Left ventricle myocardium superior (tissue), 1 donor: ENCODE measurements at regions not wholly inside any gene's neighbourhood (a gene's known extent, or its start where the extent isn't known, plus 50 kb on each side); places are given as distances from the start of the nearest gene placed in this dataset.
"Not testable (repeated sequence)": the region's sequence is repeated elsewhere in the genome, so short reads cannot be mapped to it uniquely, and the experiment has no call there.

ENCODE experiments used
- ATAC-seq: fragments of 200-7000 bp; cut with Tn5 transposase; one replicate; pipeline ENCODE4 v1.9.1; 2020; ENCODE audit warnings: mild to moderate bottlenecking, moderate library complexity
- DNase-seq: peaks from one replicate; pipeline ENCODE4 v3.0.0-alpha.2; 2020
- intact Hi-C: fragments of 100-400 bp; cut with micrococcal nuclease; formaldehyde crosslinking; loops from one replicate; pipeline ENCODE4 v1.11.0; 2022
- donor health status: DM: no; HTN: yes; CAD: no; lungs with severe emphysema.

- intact Hi-C loops, result no loop called here
- no peak for ATAC-seq
- DNase-seq, result no peak
Observed at GRCh38 chr5:57063773-57064172, 110.1 kb upstream of the GPBP1 start.

- no peak for DNase-seq
- no peak for ATAC-seq
- intact Hi-C loops, result no loop called here
Observed at GRCh38 chr5:57066924-57067596, 106.8 kb upstream of the GPBP1 start.

- intact Hi-C loops, result no loop called here
- ATAC-seq (no peak), DNase-seq (no peak)
Observed at GRCh38 chr5:57067597-57067924, 106.3 kb upstream of the GPBP1 start.

GRCh38 chr5:57069115-57069835 lies 104.6 kb upstream of the GPBP1 start:
- no peak for DNase-seq
- intact Hi-C loops, result no loop called here
- no peak for ATAC-seq

- DNase-seq, result no peak
- intact Hi-C loops, result no loop called here
- ATAC-seq, result no peak
Observed at GRCh38 chr5:57072218-57072892, 101.5 kb upstream of the GPBP1 start.

GRCh38 chr5:57082441-57083067 lies 91.3 kb upstream of the GPBP1 start:
- intact Hi-C loops, result no loop called here
- no peak for ATAC-seq
- no peak for DNase-seq

GRCh38 chr5:57085306-57086081 lies 88.4 kb upstream of the GPBP1 start:
- DNase-seq (no peak), ATAC-seq (no peak)
- intact Hi-C loops, result no loop called here

- intact Hi-C loops, DNase-seq, ATAC-seq: not testable (repeated sequence)
Observed at GRCh38 chr5:57087947-57088346, 85.9 kb upstream of the GPBP1 start.

- ATAC-seq, result no peak
- intact Hi-C loops, result no loop called here
- no peak for DNase-seq
Observed at GRCh38 chr5:57094753-57095683, 78.8 kb upstream of the GPBP1 start.

GRCh38 chr5:57097526-57097925 lies 76.3 kb upstream of the GPBP1 start:
- DNase-seq (no peak), ATAC-seq (no peak)
- intact Hi-C loops, result no loop called here

- intact Hi-C loops, result no loop called here
- ATAC-seq, result no peak
Observed at GRCh38 chr5:57102189-57102904, 71.5 kb upstream of the GPBP1 start.

GRCh38 chr5:57102905-57103255 lies 71.0 kb upstream of the GPBP1 start:
- no peak for ATAC-seq
- no peak for DNase-seq
- intact Hi-C loops, result no loop called here

More at GRCh38 chr5:57102189-57102904, 71.5 kb upstream of the GPBP1 start:
- DNase-seq, result no peak

GRCh38 chr5:57103317-57103907 lies 70.4 kb upstream of the GPBP1 start:
- intact Hi-C loops, result no loop called here
- DNase-seq (no peak), ATAC-seq (no peak)

GRCh38 chr5:57106661-57107060 lies 67.2 kb upstream of the GPBP1 start:
- DNase-seq (no peak), ATAC-seq (no peak)
- intact Hi-C loops, result no loop called here

- intact Hi-C loops, result no loop called here
- ATAC-seq (no peak), DNase-seq (no peak)
Observed at GRCh38 chr5:57111993-57112392, 61.9 kb upstream of the GPBP1 start.

GRCh38 chr5:57113481-57113880 lies 60.4 kb upstream of the GPBP1 start:
- intact Hi-C loops, result no loop called here
- no peak for ATAC-seq
- no peak for DNase-seq

GRCh38 chr5:57117596-57117995 lies 56.3 kb upstream of the GPBP1 start:
- intact Hi-C loops, result no loop called here
- DNase-seq (no peak), ATAC-seq (no peak)

- no peak for ATAC-seq
- intact Hi-C loops, result no loop called here
- no peak for DNase-seq
Observed at GRCh38 chr5:57119031-57119430, 54.8 kb upstream of the GPBP1 start.
